ENCODE measurements at regions not wholly inside any gene's neighbourhood (a gene's known extent, or its start where the extent isn't known, plus 50 kb on each side); places are given as distances from the start of the nearest gene placed in this dataset.

- DNase-seq (ENCODE audit: low read depth, low spot score): no peak
Measured at GRCh38 chr1:222241410-222241809, 306.5 kb downstream of the HHIPL2 start.

- DNase-seq (ENCODE audit: low read depth, low spot score): peak; percentile 25
Measured at GRCh38 chr1:222240536-222241181, 307.2 kb downstream of the HHIPL2 start.

DNA sequence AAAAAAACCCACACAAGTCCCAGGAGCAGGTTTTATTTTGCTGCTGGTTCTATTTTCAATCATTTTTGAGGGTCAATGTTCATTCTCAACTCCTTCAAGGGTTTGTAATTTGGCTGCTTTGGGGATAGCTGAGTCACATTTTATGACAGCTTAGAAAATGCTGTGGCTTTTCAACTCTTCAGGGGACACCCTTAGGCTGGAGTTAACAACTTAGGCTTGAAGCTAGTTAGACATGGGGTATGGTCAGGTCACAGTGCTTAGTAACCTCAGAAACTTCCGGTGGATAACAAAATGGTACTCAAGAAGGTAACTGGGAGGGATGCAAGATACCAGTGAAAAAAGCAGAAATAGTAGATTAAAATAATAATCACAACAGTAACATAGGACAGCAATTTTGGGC lies 308.8 kb downstream of the HHIPL2 start:
- no peak for DNase-seq (ENCODE audit: low read depth, low spot score)

DNA sequence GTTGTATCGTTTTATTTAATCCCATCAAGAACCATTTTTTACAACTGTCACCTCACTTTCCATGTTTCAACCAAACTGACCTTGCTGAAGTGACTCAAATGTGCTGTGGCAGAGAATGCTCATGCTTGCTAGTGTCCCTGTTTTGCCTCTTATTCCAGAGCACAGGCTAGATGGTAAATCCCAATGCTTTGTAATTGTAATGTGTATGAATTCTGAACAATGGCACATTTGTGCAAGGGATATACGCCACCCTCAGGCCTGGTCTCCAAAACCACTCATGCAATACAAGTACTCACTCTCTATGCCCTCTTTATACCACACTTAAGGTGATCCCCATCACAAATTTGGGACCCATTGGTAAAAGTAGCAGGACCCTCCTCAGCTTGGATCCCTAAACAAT lies 313.6 kb downstream of the HHIPL2 start:
- no peak for DNase-seq (ENCODE audit: low read depth, low spot score)

DNA sequence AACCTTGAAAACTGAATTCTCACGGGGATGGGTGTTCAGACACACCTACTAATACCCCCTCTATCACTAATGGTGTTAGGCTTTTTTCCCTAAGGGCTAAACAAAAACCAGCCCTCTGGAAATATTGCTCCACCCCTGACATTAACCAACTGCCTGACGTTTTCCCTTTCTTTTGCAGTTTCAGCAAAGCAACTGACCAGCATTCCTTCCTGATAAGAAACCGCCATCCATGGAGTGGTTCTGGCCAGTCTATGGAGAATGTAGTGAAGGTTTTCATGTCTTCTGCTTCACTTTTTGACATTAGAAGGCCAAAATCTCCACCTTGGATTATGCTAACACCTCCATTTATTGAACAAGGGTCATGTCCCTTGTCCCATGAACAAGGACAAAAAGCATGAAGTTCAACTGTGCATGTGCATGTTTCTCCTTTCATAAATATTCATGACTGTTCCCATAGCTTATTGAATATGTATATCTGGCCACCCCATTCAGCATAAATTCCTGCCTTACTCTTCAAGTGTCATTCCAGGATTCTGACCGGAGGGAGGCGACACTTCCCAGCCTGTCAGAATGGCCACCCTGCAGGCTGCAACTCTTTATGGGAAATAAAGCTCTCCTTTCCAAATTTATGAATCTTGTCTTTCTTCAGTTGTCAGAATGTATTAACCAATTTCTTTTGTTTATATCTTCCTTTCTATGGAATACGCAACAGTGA lies 314.3 kb downstream of the HHIPL2 start:
- peak; percentile 12 for DNase-seq (ENCODE audit: low read depth, low spot score)

DNA sequence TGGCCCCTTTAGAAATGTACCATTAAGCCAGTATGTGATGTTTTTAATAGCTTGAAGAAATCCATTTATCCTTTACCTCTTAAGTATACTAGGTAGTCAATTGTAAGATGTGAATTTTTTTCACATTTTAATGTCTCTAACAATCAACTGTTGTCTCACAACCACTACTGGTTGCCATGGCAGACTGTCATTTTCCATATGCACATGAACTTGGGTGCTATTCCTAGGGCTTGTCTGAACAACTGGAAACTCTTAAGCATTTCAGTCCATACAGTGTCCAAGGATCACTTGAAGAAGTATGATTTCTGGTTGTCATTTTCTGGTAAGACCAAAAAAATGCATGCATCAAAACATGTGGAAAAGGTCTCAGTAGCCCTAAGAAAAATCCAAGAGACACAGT lies 315.1 kb downstream of the HHIPL2 start:
- no peak for DNase-seq (ENCODE audit: low read depth, low spot score)

DNA sequence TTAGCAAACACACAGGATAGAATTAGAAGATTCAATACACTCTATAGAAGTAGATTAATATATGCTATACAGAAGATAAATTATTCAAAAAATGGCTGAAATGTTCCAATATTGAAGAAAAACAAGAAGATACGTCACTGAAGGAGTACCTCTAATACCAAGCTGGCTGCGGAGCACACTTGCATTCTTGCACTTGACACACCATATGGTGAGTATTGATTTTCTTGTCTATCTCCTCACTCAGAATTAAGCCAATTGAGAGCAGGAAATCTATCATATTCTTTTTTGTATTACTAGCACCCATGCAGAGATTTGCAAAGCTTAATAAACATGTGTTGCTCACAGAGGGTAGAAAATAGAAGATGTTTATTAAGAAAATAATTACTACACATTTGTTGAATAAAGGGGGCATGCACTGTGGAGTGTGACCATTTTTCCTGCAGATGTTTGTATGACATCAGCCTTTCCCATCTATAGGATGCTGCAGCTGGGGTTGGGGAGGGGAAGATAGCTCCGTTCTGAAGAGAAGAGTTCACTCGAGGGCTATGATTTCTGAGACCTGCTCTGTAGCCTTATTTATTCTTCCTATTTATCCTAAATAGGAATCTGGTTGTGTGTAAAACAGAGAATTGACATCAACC lies 318.1 kb downstream of the HHIPL2 start:
- DNase-seq (ENCODE audit: low read depth, low spot score): no peak

DNA sequence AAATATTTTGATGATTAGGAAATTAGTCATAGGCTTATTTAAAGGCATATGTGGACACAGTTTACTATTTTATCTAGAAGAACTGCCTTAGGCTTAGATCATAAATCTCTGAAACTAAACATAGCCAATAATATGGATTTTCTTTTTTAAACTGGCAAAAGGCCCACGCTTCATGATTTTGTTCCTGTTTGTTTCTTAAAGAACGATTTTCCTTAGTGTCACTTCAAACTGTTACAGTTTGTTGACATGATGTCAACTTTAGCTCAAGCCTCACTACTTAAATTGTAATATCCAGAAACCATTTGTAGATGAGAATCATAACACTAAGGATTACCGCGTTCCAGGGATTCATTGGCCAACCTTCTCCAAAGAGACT lies 322.6 kb downstream of the HHIPL2 start:
- no peak for DNase-seq (ENCODE audit: low read depth, low spot score)

DNA sequence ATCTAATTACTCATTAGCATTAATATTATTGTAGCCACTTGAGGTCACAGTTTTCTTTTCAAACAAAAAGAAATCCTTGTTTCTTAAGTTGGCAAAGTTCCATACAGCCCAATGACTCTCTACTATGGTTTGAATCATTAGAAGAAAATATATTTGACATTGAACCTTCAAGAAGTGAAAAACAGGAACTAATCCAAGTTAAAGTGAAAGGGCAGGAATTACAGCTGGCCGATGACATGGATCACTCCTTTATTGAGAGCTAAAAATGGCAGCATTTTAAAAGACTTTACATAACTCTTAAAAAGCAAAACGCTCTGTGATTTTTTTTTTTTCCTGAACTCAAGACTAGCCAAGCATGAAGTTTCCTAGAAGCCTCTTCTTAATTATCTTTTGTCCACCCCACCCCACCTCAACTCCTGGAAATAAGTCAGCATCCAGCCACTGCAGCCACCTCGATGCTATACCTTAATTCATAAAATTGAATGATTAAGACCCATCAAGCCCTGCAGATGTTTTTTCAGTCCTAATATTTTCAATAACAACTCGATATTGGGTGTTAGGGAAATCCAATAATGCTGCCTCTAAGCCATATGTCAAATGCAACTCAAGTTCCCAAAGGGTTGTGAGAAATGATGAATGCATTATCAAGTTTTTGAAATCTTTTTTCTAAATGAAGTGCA lies 323.1 kb downstream of the HHIPL2 start:
- DNase-seq (ENCODE audit: low read depth, low spot score): no peak

DNA sequence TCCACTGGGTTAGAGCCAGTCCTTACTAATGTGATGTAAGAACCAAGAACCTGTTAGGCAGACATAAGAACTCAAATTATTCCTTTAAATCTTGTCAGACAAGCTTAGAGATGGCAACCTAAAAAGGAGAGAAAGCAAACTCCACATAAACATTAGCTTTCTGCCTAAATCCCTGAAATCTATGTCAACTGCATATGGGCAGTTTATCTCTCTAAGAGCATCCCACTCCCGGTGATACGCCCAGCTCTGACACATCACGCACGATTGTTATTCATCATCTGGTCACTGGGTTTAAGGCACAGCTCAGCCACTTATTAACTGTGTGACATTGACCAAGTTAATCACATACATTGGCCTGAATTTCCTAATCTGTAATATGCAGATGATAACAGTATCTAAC lies 323.7 kb downstream of the HHIPL2 start:
- no peak for DNase-seq (ENCODE audit: low read depth, low spot score)

DNA sequence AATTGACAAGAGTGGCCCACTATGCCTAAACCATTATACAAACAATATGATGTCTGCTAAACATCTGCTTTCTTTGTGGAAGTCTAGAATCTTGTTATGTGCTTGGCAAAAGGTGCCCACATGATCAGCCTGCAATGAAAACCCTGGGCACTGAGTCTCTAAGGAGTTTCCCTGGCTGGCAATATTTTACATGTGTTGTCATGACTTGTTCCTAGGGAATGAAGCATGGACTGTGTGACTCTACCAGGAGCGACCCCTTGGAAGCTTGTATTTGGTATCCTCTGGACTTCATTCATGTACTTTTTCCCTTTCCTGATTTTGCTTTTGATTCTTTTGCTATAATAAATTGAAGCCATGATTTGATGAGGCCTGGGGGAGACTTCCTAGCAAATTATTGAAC lies 324.9 kb downstream of the HHIPL2 start:
- DNase-seq (ENCODE audit: low read depth, low spot score): no peak

DNA sequence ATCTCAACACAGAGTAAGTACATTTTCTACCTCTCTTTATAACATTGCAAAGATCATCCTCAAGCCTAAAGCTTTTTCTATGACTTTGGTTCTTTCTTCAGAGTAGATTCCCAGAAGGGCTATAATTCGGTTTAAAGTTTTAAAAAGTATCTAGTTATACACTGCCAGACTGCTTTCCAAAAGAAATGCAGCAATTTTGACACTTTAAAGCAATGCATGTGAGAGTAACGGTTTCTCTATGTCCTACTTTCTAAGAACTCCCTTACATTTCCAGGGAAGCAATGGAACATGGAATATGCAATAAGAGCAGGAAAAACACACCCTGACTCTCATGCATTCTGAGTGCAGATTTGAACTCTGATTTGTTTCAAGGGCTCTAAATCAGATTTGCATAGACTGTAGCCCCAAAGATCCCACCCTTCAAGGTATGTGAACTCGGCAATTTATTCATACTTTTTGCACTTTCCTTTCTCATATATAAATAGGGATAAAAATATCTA lies 331.6 kb downstream of the HHIPL2 start:
- DNase-seq (ENCODE audit: low read depth, low spot score): no peak

DNA sequence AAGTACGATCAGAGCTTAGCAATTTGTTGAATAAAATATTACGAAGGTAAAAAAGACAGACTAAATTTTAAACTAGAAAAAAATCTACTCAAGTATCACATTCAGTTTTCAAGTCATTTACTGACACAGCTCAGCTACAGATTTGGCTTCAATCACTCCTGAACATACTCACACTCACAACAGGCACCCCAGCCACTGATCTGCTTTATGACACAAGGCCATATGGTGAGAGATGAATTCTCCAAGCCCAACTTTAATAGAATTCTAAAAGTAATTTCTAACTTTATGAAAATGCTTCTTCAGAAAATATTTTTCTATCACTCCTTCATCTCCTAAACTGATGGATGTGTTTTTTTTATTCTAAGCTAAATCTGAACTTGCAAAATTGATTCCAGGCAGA lies 337.1 kb downstream of the HHIPL2 start:
- no peak for DNase-seq (ENCODE audit: low read depth, low spot score)

DNA sequence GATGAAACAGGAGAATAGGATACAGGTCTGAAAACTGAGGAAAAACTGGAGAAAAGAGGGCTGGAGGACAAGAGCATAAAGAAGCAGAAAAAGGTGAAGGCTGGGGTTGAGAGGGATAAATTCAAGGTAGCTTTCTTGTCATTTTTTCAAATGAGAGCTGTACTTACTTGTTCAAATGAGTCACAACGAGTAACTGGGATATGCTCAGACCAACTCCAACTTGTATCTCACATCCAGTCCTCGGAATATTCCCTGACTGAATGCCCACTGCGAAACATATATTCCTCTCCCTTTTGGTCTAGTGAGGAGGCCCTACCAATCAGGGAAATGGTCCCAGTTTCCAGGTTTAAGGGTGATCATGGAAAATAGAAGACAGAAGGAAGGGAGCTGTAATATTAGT lies 343.4 kb downstream of the HHIPL2 start:
- DNase-seq (ENCODE audit: low read depth, low spot score): no peak

- DNase-seq (ENCODE audit: low read depth, low spot score): no peak
Measured at GRCh38 chr1:222202831-222203230, 345.1 kb downstream of the HHIPL2 start.

DNA sequence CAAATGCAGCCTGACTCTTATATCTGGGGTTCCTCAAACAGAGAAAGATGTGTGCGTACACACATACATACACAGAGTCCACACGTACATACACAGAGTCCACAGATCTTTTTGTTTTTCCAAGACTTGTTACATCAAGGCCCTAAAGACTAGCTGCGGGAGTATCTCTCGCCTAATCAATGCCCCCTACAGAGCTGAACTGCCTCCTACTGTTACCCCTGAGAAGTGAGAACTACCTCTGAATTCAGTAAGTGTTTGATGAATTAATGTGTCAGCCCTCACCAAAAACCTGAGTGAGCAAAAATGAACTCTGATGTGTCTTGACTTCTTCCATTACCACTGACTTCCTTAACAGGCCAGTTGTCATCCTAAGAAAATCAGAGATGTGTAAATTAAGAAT lies 351.2 kb downstream of the HHIPL2 start:
- DNase-seq (ENCODE audit: low read depth, low spot score): no peak

DNA sequence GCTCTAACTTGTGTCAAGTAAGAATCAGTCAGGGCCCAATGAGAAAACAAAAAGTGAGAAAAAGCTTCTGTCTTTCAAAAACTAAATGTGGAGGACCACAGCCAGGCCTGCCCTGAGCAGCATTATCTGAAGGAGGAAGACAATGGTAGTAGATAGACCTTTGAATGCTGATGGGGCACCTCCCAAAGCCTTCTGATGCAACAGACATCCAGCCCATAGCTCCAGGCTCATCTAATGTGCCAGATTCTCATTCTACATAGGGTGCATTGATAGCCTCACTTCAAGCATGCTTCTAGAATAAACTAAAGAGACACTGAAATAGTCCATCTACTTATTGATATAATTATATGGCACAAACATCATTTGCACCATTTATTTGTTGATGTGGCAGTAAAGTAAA lies 351.6 kb downstream of the HHIPL2 start:
- DNase-seq (ENCODE audit: low read depth, low spot score): no peak

- DNase-seq (ENCODE audit: low read depth, low spot score): no peak
Measured at GRCh38 chr1:222195857-222196256, 352.0 kb downstream of the HHIPL2 start.

GRCh38 chr1:222189218-222189617 lies 358.7 kb downstream of the HHIPL2 start:
- no peak for DNase-seq (ENCODE audit: low read depth, low spot score)

DNA sequence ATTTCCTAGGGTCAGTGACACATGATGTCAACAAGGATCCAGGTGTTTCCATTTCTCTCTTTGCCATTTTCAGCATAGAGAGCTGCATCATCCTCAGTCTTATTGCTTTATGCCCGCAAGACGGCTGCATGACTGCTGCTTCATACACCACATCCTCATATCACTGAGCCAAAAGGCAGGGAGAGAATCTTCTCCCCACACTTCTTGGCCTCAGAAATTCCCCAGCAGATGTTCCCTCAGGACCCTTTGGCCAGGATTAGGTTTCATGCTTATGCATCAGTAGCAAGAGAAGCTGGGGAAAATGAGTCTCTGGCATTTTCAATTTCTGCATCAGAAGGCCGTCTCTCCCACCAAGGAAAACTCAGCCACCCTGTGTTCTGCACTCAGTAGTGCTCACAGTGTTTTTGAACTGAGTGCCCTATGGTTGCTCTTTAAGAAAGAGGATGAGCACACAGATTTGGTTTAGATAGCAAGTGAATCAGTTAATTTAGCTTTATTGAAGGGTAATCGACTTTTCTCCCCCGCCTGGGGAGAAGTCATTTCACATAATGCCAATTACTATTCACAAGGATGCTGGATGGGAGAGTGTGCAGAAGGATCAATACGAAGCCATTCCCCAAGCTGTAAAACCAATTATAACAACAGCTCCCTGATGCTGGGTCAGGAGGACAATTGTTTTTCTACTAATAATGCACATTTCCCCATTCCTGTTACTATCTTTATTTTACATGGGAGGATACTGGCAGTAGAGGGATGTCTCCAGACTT lies 360.2 kb downstream of the HHIPL2 start:
- no peak for DNase-seq (ENCODE audit: low read depth, low spot score)

DNA sequence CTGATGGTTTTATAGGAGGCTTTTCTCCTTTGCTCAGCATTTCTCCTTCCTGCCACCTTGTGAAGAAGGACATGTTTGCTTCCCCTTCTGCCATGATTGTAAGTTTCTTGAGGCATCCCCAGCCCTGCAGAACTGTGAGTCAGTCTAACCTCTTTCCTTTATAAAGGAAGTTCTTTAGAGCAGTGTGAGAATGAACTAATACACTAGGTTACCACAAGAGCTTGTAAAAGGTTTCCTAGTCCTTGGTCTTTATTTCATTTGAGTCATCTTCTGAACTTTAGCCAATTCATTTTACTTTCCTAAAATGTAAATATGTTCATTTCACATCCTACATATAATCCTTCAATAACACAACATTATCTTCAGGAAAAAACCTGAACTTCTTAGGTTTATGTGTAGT lies 365.3 kb downstream of the HHIPL2 start:
- no peak for DNase-seq (ENCODE audit: low read depth, low spot score)

GRCh38 chr1:222181191-222181590 lies 366.7 kb downstream of the HHIPL2 start:
- no peak for DNase-seq (ENCODE audit: low read depth, low spot score)

Data from astrocyte of the hippocampus (primary cell).